ENCODE measurements at regions not wholly inside any gene's neighbourhood (a gene's known extent, or its start where the extent isn't known, plus 50 kb on each side); places are given as distances from the start of the nearest gene placed in this dataset.

- WGBS (ENCODE audit: insufficient coverage), result 95% methylated on average over 4 of the region's 7 CpGs
- Mint-ChIP-seq H3K9me3 (peaks cover 6 to 14% (median 7%) of the 10 kb centered on the region in 7 donors), H3K4me3 (no peak overlapping the region), H3K36me3 (no peaks in the 10 kb centered on the region), H3K27me3 (ENCODE audit: low read depth in 3 of 3) (peaks cover 0 to 11% (median 2%) of the 10 kb centered on the region in 3 donors), H3K4me1 (no peaks in the 10 kb centered on the region), H3K27ac (no peak overlapping the region)
- H3K36me3 ChIP-seq (replicated peaks in 1 of 2; ENCODE audit: control insufficient read depth in 1 of 2, insufficient read depth in 2 of 2, low read length in 2 of 2), result no peaks in the 10 kb centered on the region
- H3K4me1 ChIP-seq (ENCODE audit: control insufficient read depth in 1 of 2, insufficient read depth in 2 of 2, low read length in 2 of 2), result no peaks in the 10 kb centered on the region
- H3K4me2 ChIP-seq (replicated peaks; ENCODE audit: extremely low read depth, low read length, poor library complexity, severe bottlenecking), result no peak overlapping the region
- no peak overlapping the region for H3K27ac ChIP-seq (ENCODE audit: low read depth in 1 of 2, low read length in 2 of 2)
- H3K9ac ChIP-seq (ENCODE audit: insufficient read depth, low read length, poor library complexity, severe bottlenecking), result no peak overlapping the region
- H3K27me3 ChIP-seq (ENCODE audit: control insufficient read depth in 2 of 2, insufficient read depth in 2 of 2, low read length in 2 of 2), result no peaks in the 10 kb centered on the region
- no peaks in the 10 kb centered on the region for H4K20me1 ChIP-seq (ENCODE audit: insufficient read depth, low read length)
- no peak for TF ChIP-seq CTCF (IDR thresholded peaks at IDR 0.05)
- no peaks in the 10 kb centered on the region for H3K79me2 ChIP-seq (ENCODE audit: insufficient read depth, low read length)
- no peak overlapping the region for H3K4me3 ChIP-seq (replicated peaks in 1 of 3; ENCODE audit: low read depth in 2 of 3, low read length in 3 of 3)
- DNase-seq, result no peak
- intact Hi-C loops (cut with micrococcal nuclease), result no loop called here
- H3K9me3 ChIP-seq (replicated peaks in 1 of 2; ENCODE audit: control insufficient read depth in 1 of 2, insufficient read depth in 1 of 2, low read length in 2 of 2), result peaks cover 3 to 5% of the 10 kb centered on the region in 2 donors
- H2AFZ ChIP-seq (ENCODE audit: insufficient read depth, low read depth, low read length, poor library complexity, severe bottlenecking), result no peak overlapping the region
Measured at GRCh38 chr16:24478401-24478800, 61.0 kb upstream of the RBBP6 start.

- Histone ChIP-seq H3K27ac (ENCODE audit: low read depth in 1 of 2, low read length in 2 of 2) (no peak overlapping the region), H3K9ac (ENCODE audit: insufficient read depth, low read length, poor library complexity, severe bottlenecking) (no peak overlapping the region), H3K9me3 (replicated peaks in 1 of 2; ENCODE audit: control insufficient read depth in 1 of 2, insufficient read depth in 1 of 2, low read length in 2 of 2) (no peaks in the 10 kb centered on the region), H2AFZ (ENCODE audit: insufficient read depth, low read depth, low read length, poor library complexity, severe bottlenecking) (no peak overlapping the region), H3K4me2 (replicated peaks; ENCODE audit: extremely low read depth, low read length, poor library complexity, severe bottlenecking) (no peak overlapping the region), H3K4me1 (ENCODE audit: control insufficient read depth in 1 of 2, insufficient read depth in 2 of 2, low read length in 2 of 2) (no peaks in the 10 kb centered on the region), H3K36me3 (replicated peaks in 1 of 2; ENCODE audit: control insufficient read depth in 1 of 2, insufficient read depth in 2 of 2, low read length in 2 of 2) (no peaks in the 10 kb centered on the region), H3K79me2 (ENCODE audit: insufficient read depth, low read length) (no peaks in the 10 kb centered on the region), H3K27me3 (ENCODE audit: control insufficient read depth in 2 of 2, insufficient read depth in 2 of 2, low read length in 2 of 2) (no peaks in the 10 kb centered on the region), H4K20me1 (ENCODE audit: insufficient read depth, low read length) (no peaks in the 10 kb centered on the region), H3K4me3 (replicated peaks in 1 of 3; ENCODE audit: low read depth in 2 of 3, low read length in 3 of 3) (no peak overlapping the region)
- H3K27ac Mint-ChIP-seq, result no peak overlapping the region
- TF ChIP-seq CTCF (IDR thresholded peaks at IDR 0.05), result no peak
- peaks cover 0 to 9% (median 2%) of the 10 kb centered on the region in 7 donors for H3K9me3 Mint-ChIP-seq
- peaks cover 0 to 10% (median 2%) of the 10 kb centered on the region in 3 donors for H3K27me3 Mint-ChIP-seq (ENCODE audit: low read depth in 3 of 3)
- H3K4me1 Mint-ChIP-seq, result no peaks in the 10 kb centered on the region
- H3K4me3 Mint-ChIP-seq, result no peak overlapping the region
- H3K36me3 Mint-ChIP-seq, result no peaks in the 10 kb centered on the region
- intact Hi-C loops (cut with micrococcal nuclease), result no loop called here
- DNase-seq, result no peak
- no CpG with 5 or more reads among the region's 4 CpGs for WGBS (ENCODE audit: insufficient coverage)
Measured at GRCh38 chr16:24482681-24483202, 56.6 kb upstream of the RBBP6 start.

All from CD14-positive monocyte (primary cell).